Neural progenitor cell (in vitro differentiated cells): ENCODE measurements at regions not wholly inside any gene's neighbourhood (a gene's known extent, or its start where the extent isn't known, plus 50 kb on each side); places are given as distances from the start of the nearest gene placed in this dataset.

Experiments used
- EZH2phosphoT487 ChIP-seq: fragments of 200-600 bp; sonication (generic); IDR thresholded peaks from 2 replicates; pipeline ENCODE4 v1.6.1; 2017; ENCODE audit warnings: antibody characterized with exemption
- TF ChIP-seq, protein P1 (sequence below): fragments of 200-600 bp; sonication (generic); IDR thresholded peaks from 2 replicates; pipeline ENCODE4 v1.5.1; 2017; ENCODE audit warnings: antibody characterized with exemption, mild to moderate bottlenecking

DNA sequence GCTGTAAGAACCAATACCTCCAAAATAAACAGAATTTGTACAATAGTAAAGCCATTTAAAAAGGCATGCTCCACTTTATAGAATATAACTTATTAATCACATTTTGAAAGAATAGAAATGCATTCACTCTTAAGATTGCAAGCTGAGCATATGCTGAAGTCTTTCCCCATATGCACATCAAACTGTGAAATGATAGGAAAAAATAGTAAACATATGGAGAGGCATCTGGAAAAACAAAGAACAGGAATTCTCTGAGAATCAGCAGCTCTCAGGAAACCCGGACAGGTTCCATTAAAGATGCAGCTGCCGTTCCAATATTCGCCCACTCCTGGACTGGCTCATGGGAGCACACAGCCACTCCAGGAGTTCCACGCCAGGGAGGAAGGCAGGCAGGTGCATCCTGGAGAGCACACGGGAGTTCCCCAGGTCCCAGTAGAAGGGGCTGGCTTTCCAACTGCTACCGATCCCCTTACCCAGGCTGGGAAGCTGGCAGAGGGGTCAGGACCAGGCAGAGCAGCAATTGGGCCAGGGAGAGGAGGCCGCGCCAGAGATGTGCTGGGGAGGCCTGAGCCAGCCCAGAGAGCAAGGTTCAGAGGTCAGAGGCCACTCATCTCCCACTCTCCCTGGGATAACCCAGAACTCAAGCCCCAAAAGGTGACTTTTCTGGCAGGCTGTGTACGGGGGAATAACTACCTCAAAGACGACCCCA lies 111.1 kb downstream of the DLL1 start:
- TF ChIP-seq, protein P1, sequence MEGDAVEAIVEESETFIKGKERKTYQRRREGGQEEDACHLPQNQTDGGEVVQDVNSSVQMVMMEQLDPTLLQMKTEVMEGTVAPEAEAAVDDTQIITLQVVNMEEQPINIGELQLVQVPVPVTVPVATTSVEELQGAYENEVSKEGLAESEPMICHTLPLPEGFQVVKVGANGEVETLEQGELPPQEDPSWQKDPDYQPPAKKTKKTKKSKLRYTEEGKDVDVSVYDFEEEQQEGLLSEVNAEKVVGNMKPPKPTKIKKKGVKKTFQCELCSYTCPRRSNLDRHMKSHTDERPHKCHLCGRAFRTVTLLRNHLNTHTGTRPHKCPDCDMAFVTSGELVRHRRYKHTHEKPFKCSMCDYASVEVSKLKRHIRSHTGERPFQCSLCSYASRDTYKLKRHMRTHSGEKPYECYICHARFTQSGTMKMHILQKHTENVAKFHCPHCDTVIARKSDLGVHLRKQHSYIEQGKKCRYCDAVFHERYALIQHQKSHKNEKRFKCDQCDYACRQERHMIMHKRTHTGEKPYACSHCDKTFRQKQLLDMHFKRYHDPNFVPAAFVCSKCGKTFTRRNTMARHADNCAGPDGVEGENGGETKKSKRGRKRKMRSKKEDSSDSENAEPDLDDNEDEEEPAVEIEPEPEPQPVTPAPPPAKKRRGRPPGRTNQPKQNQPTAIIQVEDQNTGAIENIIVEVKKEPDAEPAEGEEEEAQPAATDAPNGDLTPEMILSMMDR, result no peak
- TF ChIP-seq EZH2phosphoT487, result no peak
